Ovary (tissue), 3 donors: ENCODE measurements at regions not wholly inside any gene's neighbourhood (a gene's known extent, or its start where the extent isn't known, plus 50 kb on each side); places are given as distances from the start of the nearest gene placed in this dataset.

ENCODE experiments used
- CTCF ChIP-seq, 3 donors: fragments of 450-650 bp in 2 of 3; fragments of 200-600 bp in 1 of 3; IDR thresholded peaks; one replicate each; pipeline versions ENCODE4 v1.5.1 to v1.8.0; 2016 to 2022; ENCODE audit warnings: antibody characterized with exemption in 3 of 3, mild to moderate bottlenecking in 1 of 3
- EP300 ChIP-seq: sonication (generic); formaldehyde crosslinking; IDR thresholded peaks from one replicate; pipeline ENCODE4 v1.6.1; 2017; ENCODE audit warnings: antibody characterized with exemption
- donor health status: DM: no; HTN: no; CAD: no.

DNA sequence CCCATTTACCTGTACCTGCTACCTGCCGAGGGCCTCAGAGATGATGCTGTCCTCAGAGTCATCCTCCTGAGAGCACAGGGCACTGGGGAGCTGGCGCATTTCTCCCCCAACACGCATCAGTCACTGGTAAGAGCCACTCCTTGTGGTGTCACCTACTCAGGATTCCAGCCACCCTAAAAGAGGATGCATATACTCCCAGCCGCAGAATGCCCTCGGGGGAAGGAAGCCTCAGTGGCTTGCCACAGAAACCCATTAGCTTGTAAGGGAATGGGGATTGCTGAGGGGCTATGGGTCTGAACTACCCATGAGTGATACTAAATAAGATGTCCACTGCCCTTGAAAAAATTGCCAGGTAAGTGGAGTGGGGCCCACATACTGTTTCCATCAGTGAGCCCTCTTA, 279.2 kb downstream of the WDR11 start:
- TF ChIP-seq CTCF (IDR thresholded peaks at IDR 0.05) (no peak), EP300 (no peak)
